Upper lobe of right lung (tissue), 1 donor: ENCODE measurements at regions not wholly inside any gene's neighbourhood (a gene's known extent, or its start where the extent isn't known, plus 50 kb on each side); places are given as distances from the start of the nearest gene placed in this dataset.

Source experiments
- ATAC-seq: fragments of 200-7000 bp; cut with Tn5 transposase; one replicate; pipeline ENCODE4 v1.9.1; 2020; ENCODE audit warnings: mild to moderate bottlenecking, moderate library complexity
- DNase-seq: peaks from one replicate; pipeline ENCODE4 v3.0.0-alpha.2; 2020
- H3K27ac ChIP-seq: fragments of 200-600 bp; one replicate; pipeline ENCODE4 v1.8.0; 2022
- H3K27me3 ChIP-seq: fragments of 200-600 bp; one replicate; pipeline ENCODE4 v1.8.0; 2022; ENCODE audit warnings: mild to moderate bottlenecking
- H3K36me3 ChIP-seq: fragments of 200-600 bp; one replicate; pipeline ENCODE4 v1.8.0; 2022
- H3K4me1 ChIP-seq: fragments of 200-600 bp; one replicate; pipeline ENCODE4 v1.8.0; 2022
- H3K4me3 ChIP-seq: fragments of 200-600 bp; one replicate; pipeline ENCODE4 v1.8.0; 2022; ENCODE audit warnings: mild to moderate bottlenecking
- H3K9me3 ChIP-seq: fragments of 200-600 bp; one replicate; pipeline ENCODE4 v1.8.0; 2022
- intact Hi-C: fragments of 100-400 bp; cut with DNase I; formaldehyde crosslinking; loops from one replicate; pipeline ENCODE4 v1.11.0; 2022
- TF ChIP-seq, protein P1 (sequence below): fragments of 200-600 bp; IDR thresholded peaks from one replicate; pipeline ENCODE4 v1.8.0; 2022; ENCODE audit warnings: antibody characterized with exemption
- donor health status: DM: no; HTN: yes; CAD: no; lungs with severe emphysema.

GRCh38 chr17:73694491-73694890, 50.2 kb upstream of the SDK2 start:
- Histone ChIP-seq H3K9me3 (no peaks in the 10 kb centered on the region), H3K27me3 (no peaks in the 10 kb centered on the region), H3K36me3 (no peaks in the 10 kb centered on the region), H3K27ac (no peak overlapping the region), H3K4me1 (no peaks in the 10 kb centered on the region), H3K4me3 (no peak overlapping the region)
- no peak for DNase-seq
- no peak for ATAC-seq
- intact Hi-C loops, result no loop called here
- TF ChIP-seq, protein P1, sequence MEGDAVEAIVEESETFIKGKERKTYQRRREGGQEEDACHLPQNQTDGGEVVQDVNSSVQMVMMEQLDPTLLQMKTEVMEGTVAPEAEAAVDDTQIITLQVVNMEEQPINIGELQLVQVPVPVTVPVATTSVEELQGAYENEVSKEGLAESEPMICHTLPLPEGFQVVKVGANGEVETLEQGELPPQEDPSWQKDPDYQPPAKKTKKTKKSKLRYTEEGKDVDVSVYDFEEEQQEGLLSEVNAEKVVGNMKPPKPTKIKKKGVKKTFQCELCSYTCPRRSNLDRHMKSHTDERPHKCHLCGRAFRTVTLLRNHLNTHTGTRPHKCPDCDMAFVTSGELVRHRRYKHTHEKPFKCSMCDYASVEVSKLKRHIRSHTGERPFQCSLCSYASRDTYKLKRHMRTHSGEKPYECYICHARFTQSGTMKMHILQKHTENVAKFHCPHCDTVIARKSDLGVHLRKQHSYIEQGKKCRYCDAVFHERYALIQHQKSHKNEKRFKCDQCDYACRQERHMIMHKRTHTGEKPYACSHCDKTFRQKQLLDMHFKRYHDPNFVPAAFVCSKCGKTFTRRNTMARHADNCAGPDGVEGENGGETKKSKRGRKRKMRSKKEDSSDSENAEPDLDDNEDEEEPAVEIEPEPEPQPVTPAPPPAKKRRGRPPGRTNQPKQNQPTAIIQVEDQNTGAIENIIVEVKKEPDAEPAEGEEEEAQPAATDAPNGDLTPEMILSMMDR, result no peak

- H3K36me3 ChIP-seq, result no peaks in the 10 kb centered on the region
- DNase-seq (no peak), ATAC-seq (peak; percentile 52)
- no peak overlapping the region for H3K4me3 ChIP-seq
- no peaks in the 10 kb centered on the region for H3K4me1 ChIP-seq
- no peaks in the 10 kb centered on the region for H3K27me3 ChIP-seq
- no peak overlapping the region for H3K27ac ChIP-seq
- intact Hi-C loops, result no loop called here
- H3K9me3 ChIP-seq, result no peaks in the 10 kb centered on the region
- TF ChIP-seq, protein P1, result no peak
Measured at GRCh38 chr17:73695035-73695738, 50.9 kb upstream of the SDK2 start.

GRCh38 chr17:73696251-73696650, 52.0 kb upstream of the SDK2 start:
- Histone ChIP-seq H3K9me3 (no peaks in the 10 kb centered on the region), H3K36me3 (no peaks in the 10 kb centered on the region), H3K4me3 (no peak overlapping the region), H3K4me1 (no peaks in the 10 kb centered on the region), H3K27ac (no peak overlapping the region), H3K27me3 (no peaks in the 10 kb centered on the region)
- TF ChIP-seq, protein P1, result no peak
- no peak for ATAC-seq
- intact Hi-C loops, result no loop called here
- DNase-seq, result no peak

- ATAC-seq, result peak; percentile 61
- intact Hi-C loops, result no loop called here
- DNase-seq, result no peak
- Histone ChIP-seq H3K36me3 (no peaks in the 10 kb centered on the region), H3K27ac (no peak overlapping the region), H3K27me3 (no peaks in the 10 kb centered on the region), H3K9me3 (no peaks in the 10 kb centered on the region), H3K4me1 (no peaks in the 10 kb centered on the region), H3K4me3 (no peak overlapping the region)
- TF ChIP-seq, protein P1, result no peak
Measured at GRCh38 chr17:73697872-73698271, 53.6 kb upstream of the SDK2 start.

DNA sequence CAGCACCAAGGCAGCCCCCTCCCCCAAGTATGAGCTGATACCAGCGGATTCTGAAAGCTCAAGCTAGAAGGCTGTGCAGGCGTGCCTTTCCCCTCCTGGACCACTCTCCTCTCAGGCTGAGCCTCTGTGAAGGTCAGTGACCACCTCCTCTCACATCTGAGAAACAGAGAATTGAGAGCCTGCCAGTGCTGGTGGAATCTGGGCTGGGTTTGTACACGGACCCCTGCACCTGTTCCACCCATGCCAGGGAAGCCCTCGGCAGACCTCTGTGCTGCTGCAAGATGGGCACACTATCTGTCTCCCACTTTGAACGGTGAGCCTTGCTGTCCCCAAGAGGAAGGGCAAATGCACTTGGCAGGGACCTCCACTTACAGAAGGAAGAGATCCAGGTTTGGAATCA, 54.7 kb upstream of the SDK2 start:
- Histone ChIP-seq H3K27me3 (no peaks in the 10 kb centered on the region), H3K4me3 (no peak overlapping the region), H3K9me3 (no peaks in the 10 kb centered on the region), H3K27ac (no peak overlapping the region), H3K36me3 (no peaks in the 10 kb centered on the region), H3K4me1 (no peaks in the 10 kb centered on the region)
- TF ChIP-seq, protein P1, result no peak
- ATAC-seq (no peak), DNase-seq (no peak)
- intact Hi-C loops, result no loop called here

GRCh38 chr17:73701701-73702100, 57.5 kb upstream of the SDK2 start:
- no peaks in the 10 kb centered on the region for H3K27me3 ChIP-seq
- no peaks in the 10 kb centered on the region for H3K36me3 ChIP-seq
- intact Hi-C loops, result no loop called here
- ATAC-seq (no peak), DNase-seq (no peak)
- TF ChIP-seq, protein P1, result no peak
- no peak overlapping the region for H3K27ac ChIP-seq
- no peak overlapping the region for H3K4me3 ChIP-seq
- H3K9me3 ChIP-seq, result no peaks in the 10 kb centered on the region
- no peaks in the 10 kb centered on the region for H3K4me1 ChIP-seq
